Brain microvascular endothelial cell (primary cell): ENCODE measurements at regions not wholly inside any gene's neighbourhood (a gene's known extent, or its start where the extent isn't known, plus 50 kb on each side); places are given as distances from the start of the nearest gene placed in this dataset.

Source experiments
- DNase-seq: peaks from one replicate; pipeline ENCODE4 v3.0.0-alpha.2; 2020
- H3K27ac ChIP-seq: fragments of 250-450 bp; sonication (Bioruptor Pico); 2 replicates; pipeline ENCODE4 v1.5.1; 2020; ENCODE audit warnings: mild to moderate bottlenecking, moderate library complexity
- H3K27me3 ChIP-seq: fragments of 250-450 bp; sonication (Bioruptor Pico); replicated peaks from 2 replicates; pipeline ENCODE4 v1.5.1; 2020; ENCODE audit warnings: mild to moderate bottlenecking
- H3K36me3 ChIP-seq: fragments of 250-450 bp; sonication (Bioruptor Pico); replicated peaks from 2 replicates; pipeline ENCODE4 v1.5.1; 2020; ENCODE audit warnings: mild to moderate bottlenecking
- H3K4me3 ChIP-seq: 2 replicates; pipeline ENCODE4 v1.5.1; 2011; ENCODE audit warnings: low read depth, mild to moderate bottlenecking, control low read depth, low read length, moderate library complexity
- CTCF ChIP-seq: IDR thresholded peaks from 2 replicates; pipeline ENCODE4 v1.5.1; 2011; ENCODE audit warnings: low read depth, mild to moderate bottlenecking, moderate library complexity, low read length, control low read depth, inconsistent platforms; ENCODE audit errors: missing control alignments
- in situ Hi-C: cut with HindIII; loops from 2 replicates; pipeline ENCODE4 v1.10.0; 2017; ENCODE audit warnings: low sequenced_read_pairs, low pct_ligation_motif_present

GRCh38 chr5:86029308-86029707 lies 588.4 kb upstream of the COX7C start:
- in situ Hi-C loops, result no loop called here
- Histone ChIP-seq H3K4me3 (no peak overlapping the region), H3K27me3 (no peaks in the 10 kb centered on the region), H3K27ac (no peak overlapping the region), H3K36me3 (no peaks in the 10 kb centered on the region)
- TF ChIP-seq CTCF, result no peak
- DNase-seq, result no peak

GRCh38 chr5:86030753-86031152 lies 587.0 kb upstream of the COX7C start:
- DNase-seq, result no peak
- Histone ChIP-seq H3K4me3 (no peak overlapping the region), H3K36me3 (no peaks in the 10 kb centered on the region), H3K27ac (no peak overlapping the region), H3K27me3 (no peaks in the 10 kb centered on the region)
- in situ Hi-C loops, result no loop called here
- TF ChIP-seq CTCF, result no peak

- no peak for TF ChIP-seq CTCF
- in situ Hi-C loops, result no loop called here
- H3K36me3 ChIP-seq, result no peaks in the 10 kb centered on the region
Measured at GRCh38 chr5:86038566-86038965, 579.2 kb upstream of the COX7C start.

GRCh38 chr5:86039351-86039750 lies 578.4 kb upstream of the COX7C start:
- no peak overlapping the region for H3K27ac ChIP-seq
- H3K27me3 ChIP-seq, result no peaks in the 10 kb centered on the region
- in situ Hi-C loops, result no loop called here
- DNase-seq, result no peak
- no peak overlapping the region for H3K4me3 ChIP-seq
- TF ChIP-seq CTCF, result no peak
- no peaks in the 10 kb centered on the region for H3K36me3 ChIP-seq

More at GRCh38 chr5:86038566-86038965, 579.2 kb upstream of the COX7C start:
- Histone ChIP-seq H3K4me3 (no peak overlapping the region), H3K27me3 (no peaks in the 10 kb centered on the region), H3K27ac (no peak overlapping the region)
- no peak for DNase-seq

GRCh38 chr5:86070719-86071118 lies 547.0 kb upstream of the COX7C start:
- DNase-seq, result no peak
- H3K27ac ChIP-seq, result no peak overlapping the region
- in situ Hi-C loops, result no loop called here
- TF ChIP-seq CTCF, result no peak
- no peak overlapping the region for H3K4me3 ChIP-seq
- H3K36me3 ChIP-seq, result no peaks in the 10 kb centered on the region
- H3K27me3 ChIP-seq, result no peaks in the 10 kb centered on the region

- in situ Hi-C loops, result no loop called here
- no peak for TF ChIP-seq CTCF
- H3K36me3 ChIP-seq, result no peaks in the 10 kb centered on the region
Measured at GRCh38 chr5:86074297-86074696, 543.4 kb upstream of the COX7C start.

More at GRCh38 chr5:86074297-86074696, 543.4 kb upstream of the COX7C start:
- H3K27me3 ChIP-seq, result no peaks in the 10 kb centered on the region
- no peak overlapping the region for H3K4me3 ChIP-seq
- no peak for DNase-seq
- H3K27ac ChIP-seq, result no peak overlapping the region
